HPDE6-E6E7 (cell line): ENCODE measurements at regions not wholly inside any gene's neighbourhood (a gene's known extent, or its start where the extent isn't known, plus 50 kb on each side); places are given as distances from the start of the nearest gene placed in this dataset.
"Not testable (repeated sequence)": the region's sequence is repeated elsewhere in the genome, so short reads cannot be mapped to it uniquely, and the experiment has no call there.

Experiments
- DNase-seq: peaks from one replicate; pipeline ENCODE4 v3.0.0; 2011; ENCODE audit warnings: missing footprints; ENCODE audit errors: extremely low spot score

DNA sequence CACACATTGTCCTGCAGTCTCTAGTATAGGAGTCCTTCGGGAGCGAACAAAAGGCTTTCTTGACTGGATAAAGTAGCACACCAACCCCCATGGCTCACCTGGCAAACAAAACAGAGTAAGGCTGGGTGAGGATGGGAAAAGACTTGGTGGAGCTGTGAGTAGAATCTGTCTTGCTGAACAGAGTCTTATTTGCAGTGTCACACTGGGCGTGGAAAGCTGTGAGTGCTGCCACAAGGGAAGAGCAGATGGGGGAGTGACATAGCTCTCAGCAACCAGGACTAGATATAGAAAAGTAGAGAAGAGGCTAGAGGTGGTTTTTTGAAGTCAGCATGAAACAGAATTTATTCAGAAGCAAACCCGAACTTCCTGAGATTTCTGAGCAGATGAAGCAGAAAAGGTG lies 137.2 kb upstream of the ESX1 start:
- DNase-seq: no peak

DNA sequence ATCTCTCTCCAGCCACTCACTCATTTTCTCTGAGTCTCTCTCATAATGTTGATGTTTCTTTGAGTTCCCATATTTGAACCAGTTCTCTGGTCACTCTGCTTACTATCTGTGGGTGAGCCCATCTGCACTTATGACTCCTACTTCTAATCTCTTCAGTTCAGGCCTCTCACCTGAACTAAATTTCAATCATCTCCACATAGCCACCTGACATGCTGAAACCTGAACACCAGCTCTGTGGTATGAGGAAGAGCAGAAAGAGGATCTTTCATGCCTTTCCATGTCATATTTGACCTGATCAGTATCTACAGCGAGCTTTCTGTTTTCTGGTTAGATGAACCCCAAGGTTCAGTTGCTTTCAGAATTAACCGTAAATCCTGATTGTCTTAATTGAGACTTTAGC lies 122.2 kb upstream of the ESX1 start:
- no peak for DNase-seq

DNA sequence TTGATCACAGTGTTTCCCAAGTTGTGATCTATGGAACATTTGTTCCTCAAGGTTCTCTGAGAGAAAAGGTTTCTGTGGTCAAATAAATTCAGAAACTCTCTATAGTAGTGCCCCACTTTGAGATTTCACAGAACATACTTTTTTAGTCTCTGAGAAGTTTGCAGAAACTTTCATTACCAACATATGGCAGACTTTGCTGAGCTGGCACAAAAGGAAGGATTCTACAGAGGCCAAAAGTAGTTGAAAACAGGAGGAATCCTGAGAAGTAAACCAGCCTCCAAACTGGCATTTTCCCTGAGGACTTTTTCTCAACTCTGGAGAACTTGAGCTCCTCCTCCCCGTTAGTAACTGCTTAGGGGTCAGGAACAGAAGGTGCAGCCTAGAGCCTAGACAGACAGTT lies 117.8 kb upstream of the ESX1 start:
- DNase-seq: no peak

DNA sequence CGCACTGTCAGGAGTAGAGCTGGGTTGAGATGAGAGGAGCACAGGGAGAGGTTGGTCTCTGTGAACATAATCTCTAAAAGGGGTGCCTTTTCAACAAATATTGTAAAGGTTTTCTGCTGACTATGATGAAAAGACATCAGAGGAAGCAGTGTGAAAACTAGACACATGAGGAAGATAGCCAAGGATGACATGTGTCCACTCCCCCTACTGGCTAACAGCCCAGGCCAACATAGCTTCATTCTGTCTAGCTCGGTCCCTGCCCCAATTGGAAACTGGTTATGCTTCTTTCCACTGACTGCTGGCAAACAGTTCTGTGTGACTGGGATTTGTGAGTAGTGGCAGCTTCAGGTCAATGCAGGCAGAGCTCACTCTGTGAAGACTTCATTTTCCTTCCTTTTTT lies 115.4 kb upstream of the ESX1 start:
- DNase-seq: peak; percentile 54

DNA sequence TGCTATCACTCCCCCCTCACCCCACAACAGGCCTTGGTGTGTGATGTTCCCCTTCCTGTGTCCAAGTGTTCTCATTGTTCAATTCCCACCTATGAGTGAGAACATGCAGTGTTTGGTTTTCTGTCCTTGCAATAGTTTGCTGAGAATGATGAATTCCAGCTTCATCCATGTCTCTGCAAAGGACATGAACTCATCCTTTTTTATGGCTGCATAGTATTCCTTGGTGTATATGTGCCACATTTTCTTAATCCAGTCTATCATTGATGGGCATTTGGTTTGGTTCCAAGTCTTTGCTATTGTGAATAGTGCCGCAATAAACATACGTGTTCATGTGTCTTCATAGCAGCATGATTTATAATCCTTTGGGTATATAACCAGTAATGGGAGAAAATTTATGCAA lies 106.0 kb upstream of the ESX1 start:
- DNase-seq: not testable (repeated sequence)

DNA sequence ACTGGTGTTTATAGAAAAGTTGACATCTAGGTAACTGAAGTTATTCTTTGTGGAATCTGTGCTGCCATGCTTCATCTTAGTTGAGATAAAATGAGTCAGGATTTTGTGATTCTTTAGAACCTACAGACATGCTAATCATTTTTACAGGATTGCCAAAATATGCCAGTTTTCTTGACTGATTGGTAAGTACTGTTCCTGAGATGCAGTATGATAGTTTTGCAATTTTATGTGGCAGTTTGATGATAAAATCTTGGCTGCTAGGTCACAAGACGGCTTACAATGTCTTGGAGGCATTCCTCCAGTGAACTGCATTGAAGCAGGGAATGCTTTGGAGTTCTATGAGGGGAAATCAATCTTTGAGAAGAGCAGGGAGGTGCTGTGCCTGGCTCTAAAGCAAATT lies 104.4 kb upstream of the ESX1 start:
- no peak for DNase-seq

DNA sequence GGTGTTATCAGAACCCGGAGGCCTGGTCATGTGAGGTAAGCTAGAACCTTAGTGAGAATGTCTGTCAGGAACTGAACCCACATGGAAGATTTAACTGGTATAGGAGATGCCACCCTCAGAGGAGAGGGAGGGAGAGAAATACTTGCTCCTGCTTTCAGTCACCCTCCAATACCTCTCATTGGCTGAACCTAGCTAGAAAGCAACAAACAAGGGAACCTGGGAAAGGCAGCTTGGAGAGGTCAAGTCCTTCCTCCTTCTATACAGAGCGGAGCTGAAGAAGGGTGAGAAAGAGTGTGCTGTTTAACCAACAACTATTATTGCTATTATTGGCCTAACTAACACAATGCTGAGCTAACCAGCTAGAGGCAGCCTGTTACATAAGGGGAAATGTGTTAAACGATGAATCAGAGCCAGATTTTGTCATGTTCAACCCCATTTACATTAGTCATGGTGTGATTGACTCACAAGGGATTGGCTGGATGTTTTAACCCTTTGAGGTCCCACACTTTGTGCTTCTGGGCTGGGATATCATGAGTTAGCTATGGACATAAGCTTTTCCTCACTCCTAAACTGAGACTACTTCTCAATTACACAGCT lies 96.5 kb upstream of the ESX1 start:
- peak; percentile 64 for DNase-seq

DNA sequence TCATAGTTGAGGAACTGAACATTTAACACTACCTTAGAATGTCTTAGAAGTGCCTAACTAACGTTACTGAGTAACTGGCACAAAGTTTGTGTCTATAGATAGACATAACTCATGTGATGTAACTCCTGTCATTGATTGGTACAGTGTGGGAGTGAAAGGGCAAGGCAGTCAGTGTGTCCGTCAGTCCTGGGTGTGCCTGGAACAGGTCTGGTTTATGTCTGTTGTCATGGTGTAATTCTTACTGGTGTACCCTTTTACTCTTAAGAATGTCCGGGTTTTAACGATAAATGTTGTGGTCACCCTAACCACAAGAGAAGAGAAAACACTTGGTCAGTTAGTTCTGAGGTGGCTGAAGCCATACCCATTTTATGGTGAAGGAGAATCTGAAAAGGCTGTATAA lies 93.1 kb upstream of the ESX1 start:
- DNase-seq: no peak

DNA sequence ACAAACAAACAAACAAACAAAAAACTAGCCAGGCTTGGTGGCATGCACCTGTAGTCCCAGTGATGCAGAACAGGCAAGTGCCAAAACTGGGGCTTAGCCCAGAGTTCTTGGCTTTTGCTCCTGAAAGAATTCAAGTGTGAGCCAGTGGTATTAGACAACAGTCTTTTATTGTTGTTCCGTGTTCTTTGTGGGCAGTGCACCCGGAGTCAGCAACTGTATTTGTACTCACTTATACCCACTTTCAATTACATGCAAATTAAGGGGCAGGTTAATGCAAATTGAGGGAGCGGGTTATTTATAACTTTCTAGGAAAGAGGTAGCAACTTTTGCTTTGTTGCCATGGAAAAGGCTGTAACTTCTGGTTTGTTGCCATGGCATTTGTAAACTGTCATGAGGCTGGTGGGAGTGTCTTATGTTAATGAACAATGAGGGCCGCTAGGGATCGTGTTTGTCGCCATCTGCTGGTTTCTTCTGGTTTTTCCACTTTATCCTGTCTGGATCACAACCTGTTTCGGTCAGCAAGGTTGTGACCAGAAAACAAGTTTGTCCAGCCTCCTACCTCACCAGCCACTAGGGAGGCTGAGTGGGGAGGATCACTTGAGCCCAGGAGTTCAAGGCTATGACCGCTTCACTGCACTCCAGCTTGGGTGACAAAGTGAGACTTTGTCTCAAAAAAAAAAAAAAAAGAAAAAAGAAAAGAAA lies 88.8 kb upstream of the ESX1 start:
- DNase-seq: peak; percentile 16

DNA sequence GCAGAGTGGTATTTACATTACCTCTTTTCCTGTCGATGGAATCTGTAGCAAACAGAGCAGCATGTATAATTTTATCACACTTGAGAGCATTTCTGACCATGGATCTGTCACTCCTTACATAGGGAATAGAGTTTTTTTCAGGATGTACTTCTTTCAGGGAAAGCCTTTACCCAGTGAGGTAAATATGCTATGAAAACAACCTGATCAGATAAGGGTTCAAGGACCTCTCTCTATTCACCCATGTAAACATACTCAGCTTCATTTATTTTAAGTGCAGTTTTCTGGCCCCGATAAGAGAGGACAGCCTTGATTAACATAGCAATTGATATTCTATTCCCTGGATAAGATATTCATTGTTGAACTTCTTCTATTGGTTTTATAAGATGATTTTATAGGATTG lies 87.3 kb upstream of the ESX1 start:
- no peak for DNase-seq

DNA sequence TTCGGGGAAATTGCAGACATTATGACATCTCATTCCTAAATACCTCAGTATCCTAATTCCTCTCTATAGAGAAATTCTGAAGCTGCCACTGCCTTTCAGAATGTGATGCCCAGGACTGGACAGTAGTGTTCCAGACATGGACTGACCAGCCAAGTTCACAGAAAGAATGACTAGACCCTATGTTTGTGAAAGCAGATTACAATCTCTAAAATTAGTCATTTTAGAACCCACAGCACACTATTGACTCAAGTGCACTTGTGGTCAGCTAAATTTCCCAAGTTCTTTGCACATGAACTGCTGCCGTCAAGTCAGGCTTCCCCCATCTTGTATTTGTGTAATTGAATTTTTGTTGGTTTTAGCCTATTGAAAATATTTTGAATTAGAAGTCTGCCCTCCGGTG lies 81.0 kb upstream of the ESX1 start:
- DNase-seq: no peak

DNA sequence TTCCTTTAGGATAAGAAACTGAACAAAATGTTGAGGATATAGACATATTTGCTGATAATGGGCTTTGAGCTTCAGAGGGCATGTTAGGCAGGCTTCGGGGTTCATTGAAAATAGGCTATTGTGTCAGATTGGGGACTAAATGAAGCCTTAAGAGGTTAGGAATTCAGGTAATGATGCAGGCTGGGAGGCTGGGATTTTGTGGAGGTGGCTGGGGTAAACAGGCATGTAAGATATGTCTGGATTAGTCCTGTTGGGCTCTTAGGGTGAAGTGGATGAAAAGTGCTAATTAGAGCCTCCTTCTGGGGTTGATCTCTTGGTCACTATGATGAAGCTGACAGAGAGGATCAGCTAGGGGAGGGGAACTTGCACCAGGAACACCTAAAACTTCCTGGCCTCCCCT lies 80.2 kb upstream of the ESX1 start:
- no peak for DNase-seq

DNA sequence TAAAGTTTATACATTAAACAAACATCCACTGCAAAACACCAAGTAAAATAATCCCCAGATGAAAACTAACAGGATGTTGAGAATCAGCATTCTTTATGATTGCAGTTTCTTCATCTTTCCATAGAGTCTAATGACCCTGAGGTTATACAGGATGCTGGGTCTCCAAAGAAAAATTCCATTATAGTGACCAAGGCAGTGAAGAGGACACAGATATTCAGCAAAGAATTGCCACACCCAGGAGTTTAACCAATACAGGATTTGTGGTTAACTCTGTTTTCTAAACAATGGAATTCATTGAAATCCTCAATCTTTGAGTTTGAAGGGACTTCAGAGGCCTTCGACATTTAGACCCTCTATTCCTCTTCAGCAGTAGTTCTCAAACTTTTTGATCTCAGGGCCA lies 76.2 kb upstream of the ESX1 start:
- no peak for DNase-seq

DNA sequence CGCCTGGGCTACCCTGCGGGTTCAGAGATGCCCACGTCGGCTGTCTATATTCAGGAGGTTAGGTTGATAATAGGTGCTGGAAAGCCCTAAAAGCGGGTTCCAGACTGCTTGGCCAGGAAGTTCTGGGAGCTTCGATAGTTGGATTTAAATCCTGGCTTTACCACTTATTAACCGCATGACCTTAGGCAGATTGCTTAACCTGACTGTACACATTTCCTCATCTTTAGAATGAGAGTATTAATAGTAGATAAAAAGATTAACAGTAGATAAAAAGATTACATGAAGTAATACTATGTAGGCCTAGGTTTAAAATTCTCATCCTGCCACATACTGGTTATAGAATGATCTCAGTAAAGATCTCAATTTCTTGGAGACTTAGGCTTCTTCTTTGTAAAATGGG lies 75.0 kb upstream of the ESX1 start:
- no peak for DNase-seq

DNA sequence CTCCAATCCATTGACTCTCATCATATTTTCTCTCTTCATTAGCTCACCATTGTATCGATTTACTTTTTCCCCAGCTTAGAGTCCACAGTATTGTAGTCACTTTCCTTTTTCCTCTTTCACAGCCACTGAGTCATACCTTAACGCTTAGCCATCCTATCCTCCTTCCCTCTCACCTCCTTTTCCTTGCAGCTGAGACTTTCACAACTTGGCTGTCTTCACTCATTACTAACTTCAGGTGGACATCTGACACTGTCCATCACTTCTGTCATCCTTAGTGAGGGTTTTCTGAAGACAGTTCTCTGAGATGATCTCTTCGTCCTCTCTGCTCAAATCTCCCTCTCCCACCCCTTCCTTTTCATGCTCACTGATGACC lies 70.5 kb upstream of the ESX1 start:
- DNase-seq: peak; percentile 20

DNA sequence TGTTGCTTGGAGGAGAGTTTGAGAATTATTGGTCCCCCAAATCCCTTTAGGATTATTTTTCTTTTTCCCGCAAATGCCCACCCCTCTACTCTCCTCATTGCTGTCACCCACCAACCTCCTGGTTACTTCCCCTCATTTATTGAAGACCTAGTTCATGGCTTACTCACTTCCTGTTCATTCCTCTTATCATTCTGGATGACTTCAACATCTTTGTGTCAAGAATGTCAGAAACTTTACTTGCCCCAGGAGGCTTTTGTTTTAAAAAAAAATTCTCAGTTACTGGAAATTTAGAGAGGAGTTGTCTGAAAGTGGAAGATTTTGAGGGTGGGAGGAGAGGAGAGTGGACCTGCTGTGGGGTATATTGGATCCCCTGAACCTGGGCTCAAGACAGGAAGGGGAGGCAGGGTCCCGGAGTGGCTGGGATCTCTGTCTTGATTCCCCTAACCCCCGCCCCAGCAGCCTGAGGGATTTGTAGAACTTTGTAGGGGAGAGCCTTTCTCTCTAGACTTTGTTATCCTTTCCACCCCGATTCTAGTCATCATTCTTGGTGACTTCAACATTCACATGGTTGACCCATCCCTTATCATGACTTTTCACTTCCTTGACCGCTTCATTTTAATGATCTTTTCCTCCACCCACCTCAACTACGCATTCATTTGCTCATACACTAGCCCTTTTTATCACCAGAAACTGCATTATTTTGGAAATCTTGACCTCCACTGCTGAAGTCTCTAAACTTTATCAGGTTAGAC lies 69.9 kb upstream of the ESX1 start:
- DNase-seq: no peak

DNA sequence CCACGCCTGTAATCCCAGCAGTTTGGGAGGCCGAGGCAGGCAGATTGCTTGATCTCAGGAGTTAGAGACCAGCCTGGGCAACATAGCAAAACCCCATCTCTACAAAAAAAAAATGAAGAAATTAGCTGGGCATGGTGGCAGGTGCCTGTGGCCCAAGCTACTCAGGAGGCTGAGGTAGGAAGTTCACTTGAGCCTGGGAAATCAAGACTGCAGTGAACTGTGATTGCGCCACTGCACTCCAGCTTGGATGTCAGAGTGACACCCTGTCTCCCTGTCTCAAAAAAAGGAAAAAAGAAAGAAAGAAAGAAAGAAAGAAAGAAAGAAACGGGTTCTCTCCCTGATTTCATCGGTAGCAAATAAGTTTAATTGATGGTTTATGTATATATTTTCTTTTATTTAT lies 64.6 kb upstream of the ESX1 start:
- no peak for DNase-seq

DNA sequence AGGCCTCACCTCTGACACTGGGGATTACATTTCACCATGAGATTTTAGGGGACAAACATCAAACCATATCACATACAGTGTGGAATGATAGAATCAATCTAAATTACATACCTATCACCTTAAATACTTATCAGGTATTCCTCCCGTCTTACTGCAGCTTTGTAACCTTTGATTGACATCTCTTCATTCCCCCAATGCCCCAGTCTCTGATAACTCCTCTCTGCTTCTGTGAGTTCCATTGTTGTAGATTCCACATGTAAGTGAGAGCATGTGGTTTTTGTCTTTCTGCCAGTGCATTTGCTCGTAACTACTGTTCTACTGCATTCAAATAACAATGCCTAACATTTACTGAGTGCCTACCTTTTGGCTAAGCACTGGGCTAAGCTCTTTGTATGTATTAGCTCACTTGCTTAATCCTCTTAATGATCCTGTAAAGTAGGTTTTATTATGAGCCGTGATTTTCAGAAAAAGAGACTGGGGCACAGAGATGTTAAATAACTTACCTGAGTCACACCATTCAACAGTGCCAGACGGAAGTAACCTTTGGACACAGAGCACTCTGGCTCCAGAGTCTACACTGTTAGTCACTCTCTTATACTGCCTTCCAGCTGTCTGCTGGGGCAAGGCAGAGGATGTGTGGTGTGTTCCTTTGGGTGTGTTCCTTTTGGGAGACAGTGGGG lies 63.7 kb upstream of the ESX1 start:
- DNase-seq: peak; percentile 56

DNA sequence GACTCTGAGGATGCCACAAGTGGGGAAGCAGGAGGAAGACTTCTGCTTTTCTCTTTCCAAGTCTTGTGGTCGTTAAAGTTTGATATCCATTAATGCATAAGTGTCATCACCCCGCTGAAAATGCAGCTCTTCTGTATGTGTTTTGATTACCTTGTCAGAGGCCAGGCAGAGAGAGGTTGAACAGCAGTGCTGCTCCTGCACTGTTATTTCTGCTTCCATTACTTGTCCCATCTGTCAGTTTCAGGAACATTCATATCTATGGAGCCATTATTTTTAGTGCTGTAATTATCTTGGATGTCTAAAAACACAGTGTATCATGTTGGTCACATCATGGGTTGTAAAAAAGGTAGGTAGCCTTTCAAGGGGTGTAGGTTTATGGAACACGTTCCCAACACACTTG lies 62.0 kb upstream of the ESX1 start:
- no peak for DNase-seq

DNA sequence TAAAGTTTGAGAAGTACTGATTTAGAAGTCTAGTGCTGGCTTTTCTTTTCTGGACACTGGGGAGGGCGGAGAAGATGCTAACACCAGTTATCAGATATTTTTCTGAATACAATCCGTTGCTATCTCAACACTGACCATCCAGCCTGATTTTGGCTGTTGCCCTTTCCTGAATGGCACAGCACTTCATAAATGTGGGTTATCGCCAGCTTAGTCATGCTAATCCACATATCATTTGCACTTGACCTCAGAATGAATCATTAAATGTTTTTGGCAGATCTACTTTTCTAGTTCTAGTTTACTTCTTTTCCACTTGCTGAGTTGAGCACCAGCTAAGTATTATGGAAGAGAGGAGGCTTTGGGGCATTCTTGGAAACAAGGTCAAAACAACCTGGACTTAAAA lies 60.8 kb upstream of the ESX1 start:
- DNase-seq: no peak

DNA sequence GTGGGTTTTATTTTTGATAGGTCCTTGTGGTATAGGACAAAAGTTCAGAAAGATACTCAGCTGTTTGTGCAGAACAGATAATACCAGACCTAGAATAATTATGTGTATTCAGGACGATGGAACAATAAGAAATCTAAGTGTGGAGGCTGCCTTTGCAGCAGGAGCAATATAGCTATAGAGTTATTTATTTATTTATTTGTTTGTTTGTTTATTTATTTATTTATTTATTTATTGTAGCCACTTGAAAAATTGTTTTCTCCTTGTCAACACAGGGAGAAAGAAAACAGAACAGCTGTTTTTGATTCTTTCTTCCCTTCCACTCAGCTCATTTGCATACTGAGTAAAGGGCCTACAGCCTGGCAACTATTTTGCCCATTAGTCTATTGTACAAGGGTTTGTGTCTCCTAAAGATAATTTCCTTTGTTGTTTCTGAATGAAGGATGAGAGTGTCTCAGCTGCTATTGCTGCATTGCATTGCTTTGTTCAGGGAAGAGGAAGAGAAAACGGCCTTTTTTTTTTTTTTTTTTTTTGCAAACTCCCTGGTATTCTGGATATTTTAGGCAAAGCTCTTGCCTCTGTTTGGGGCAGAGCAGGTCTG lies 56.0 kb upstream of the ESX1 start:
- DNase-seq: no peak

DNA sequence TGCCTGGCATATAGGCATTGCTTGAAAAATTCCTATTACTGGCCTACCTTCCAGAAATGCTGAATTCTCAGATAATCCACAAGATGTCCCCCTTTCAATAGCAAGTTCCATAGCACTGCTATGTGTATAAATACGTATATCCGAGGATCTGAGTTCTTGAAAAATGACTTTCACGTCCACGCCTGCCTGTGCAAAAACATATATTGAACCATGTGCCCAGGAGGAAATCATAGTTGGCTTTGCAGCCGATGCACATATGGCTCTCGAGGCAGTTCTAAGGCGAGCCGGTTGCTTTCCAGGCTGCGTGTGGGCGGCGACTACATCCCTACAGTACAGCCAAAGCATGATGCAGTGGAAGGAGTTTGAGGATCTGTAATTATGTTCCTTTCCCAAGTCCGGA lies 55.4 kb upstream of the ESX1 start:
- DNase-seq: no peak
